Stimulated activated CD4-positive, alpha-beta T cell treated with anti-CD3 and anti-CD28 coated beads, Interleukin-1b, Interleukin-23, amount 100 ng/mL, for 48 hours (primary cell): ENCODE measurements at regions not wholly inside any gene's neighbourhood (a gene's known extent, or its start where the extent isn't known, plus 50 kb on each side); places are given as distances from the start of the nearest gene placed in this dataset.

Experiments
- DNase-seq: peaks from one replicate; pipeline ENCODE4 v3.0.0-alpha.2; 2020

DNA sequence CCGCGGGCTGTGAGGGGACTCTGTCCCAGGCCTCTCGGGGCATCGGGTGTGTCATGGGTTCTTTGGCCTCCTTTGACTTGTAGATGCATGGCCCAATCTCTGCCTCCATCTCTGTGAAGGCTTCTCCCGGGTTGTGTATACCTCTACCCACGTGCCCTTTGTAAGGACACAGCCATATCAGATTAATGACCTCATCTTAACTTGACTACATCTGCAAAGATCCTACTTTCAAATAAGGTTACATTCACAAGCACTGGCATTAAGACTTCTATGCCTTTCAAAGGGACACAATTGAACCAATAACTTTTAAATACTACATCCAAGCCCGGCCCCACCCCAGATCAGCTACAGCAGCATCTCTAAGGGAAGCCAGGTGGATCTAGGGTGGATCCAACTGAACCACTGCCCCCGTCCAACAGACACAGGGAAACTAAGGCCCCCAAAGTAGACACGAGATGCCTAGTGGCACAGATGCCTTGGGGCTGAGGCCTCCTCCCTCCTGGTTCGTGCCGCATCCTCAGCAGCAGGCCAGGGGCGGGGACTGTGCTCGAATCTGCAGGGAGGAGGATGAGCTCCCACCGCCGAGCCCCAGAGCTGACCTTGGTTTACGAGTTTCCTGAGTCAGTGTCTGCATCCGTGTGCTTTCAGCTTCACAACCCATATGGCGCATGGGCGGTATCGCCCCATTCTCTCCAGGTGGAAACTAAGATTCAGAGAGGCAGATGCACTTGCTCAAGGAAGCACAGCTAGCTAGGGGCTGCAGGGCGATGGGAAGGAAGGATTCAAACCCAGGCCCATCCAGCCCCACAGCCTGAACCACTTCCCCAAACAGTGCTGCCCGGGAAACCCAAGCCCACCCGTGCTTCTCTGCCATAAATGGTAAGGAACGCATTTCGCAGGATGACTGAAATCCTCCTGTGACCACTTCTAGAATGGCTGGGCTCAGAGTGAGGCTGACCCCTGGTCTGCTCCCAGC, 353.3 kb downstream of the C16orf95 start:
- DNase-seq = no peak

DNA sequence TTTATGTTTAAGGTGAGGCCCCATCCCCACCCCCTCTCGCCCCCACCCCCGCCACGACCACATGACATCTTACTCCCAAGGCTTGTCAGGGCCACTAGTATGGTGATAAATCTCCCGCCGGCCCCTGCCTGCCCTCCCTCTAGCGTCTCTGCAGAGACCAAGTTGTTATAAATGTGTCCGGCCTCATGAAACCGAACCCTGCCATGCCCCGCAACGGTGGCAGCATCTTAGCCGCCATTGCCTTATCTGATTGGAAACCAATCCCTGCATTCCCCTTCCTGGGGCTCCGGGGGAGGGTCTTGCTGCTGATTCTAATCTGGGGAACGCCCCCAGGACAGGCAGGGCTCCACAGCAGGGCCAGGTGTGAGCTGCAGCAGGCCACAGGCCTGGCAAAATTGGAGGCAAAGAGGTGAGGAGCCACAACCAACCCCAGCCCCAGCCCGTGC, 352.4 kb downstream of the C16orf95 start:
- no peak for DNase-seq

DNA sequence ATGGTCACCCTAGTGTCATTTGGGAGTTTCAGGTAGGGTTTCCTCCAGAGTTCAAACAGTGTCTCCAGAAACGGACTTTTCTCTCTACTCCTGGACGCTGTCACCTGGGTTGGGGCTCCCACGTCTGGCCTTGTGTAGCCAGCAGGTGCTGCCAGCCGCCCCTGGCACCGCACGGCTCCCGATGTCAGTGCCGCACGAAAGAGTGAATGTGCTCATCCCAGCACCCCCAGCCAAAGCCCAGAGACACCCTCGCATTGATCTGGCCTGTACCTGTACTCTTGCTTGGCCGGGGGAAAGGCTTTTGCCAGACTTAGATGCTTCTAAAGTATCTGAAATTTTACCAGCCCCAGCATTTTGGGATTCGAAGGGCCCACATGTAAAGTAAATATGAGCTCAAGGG, 351.9 kb downstream of the C16orf95 start:
- DNase-seq = no peak

DNA sequence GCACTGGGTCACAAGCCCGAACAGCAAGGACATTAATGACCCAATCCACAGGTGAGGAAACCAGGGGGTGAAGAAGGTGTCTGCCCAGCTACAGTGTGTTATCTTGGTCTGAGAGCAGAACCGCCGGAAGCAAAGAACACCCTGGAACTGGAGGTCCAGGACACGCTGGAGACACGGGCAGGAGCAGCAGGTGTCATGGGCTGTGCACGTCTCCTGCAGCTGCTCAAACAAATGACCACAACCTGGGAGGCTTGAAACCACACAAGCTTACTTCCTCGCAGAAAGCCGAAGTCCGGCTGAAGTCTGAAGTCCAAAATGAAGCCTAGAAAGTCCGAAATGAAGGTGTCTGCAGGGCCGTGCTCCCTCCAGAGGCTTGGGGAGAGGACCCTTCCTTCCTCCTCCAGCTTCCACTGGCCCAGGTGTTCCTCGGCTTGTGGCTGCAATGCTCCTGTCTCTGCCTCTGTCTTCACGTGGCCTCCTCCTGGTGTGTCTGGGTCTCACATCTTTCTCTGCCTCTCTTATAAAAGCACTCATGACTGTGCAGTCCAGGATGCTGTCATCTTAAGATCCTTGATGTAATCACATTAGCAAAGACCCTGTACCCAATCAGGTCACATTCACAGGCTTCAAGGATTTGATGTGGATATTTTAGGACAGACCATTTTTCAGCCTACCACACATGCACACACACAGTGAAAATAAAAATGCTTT, 351.2 kb downstream of the C16orf95 start:
- no peak for DNase-seq

DNA sequence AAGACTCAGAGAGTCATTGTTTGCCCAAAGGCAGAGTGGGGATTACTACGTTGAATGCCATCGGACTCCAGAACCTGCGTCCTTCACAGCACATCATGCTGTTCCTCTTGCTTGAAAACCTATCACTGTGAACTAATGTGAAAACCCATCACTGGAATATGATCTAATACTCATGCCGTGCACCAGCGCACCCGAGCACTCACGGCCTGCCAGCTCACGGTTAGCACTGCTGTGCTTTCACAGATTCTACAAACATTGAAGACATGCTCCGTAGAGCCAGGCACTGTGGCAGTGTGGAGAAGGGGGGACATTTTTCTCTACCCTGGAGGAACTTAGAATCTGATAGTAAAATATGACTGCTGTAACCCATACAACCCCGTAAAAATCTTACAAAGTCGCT, 350.4 kb downstream of the C16orf95 start:
- no peak for DNase-seq

DNA sequence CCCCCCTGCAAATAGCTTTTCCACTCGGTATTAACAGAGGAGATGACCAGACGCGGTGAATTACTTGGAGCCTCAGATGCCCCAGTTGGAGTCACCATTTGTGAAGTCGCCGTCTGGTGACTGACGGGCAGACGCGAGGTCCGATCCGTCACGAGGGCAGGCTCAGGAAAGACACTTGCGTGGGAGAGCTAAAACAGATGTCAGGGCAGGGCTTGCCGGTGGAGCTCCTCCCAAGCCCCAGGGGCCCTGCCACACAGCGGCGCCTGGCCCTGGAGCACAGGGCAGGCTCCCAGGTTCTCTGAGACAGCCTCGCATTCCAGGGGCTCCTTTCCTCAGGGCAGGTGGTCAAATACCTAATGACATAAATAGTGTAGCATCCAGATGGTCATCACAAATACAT, 348.3 kb downstream of the C16orf95 start:
- DNase-seq = no peak

DNA sequence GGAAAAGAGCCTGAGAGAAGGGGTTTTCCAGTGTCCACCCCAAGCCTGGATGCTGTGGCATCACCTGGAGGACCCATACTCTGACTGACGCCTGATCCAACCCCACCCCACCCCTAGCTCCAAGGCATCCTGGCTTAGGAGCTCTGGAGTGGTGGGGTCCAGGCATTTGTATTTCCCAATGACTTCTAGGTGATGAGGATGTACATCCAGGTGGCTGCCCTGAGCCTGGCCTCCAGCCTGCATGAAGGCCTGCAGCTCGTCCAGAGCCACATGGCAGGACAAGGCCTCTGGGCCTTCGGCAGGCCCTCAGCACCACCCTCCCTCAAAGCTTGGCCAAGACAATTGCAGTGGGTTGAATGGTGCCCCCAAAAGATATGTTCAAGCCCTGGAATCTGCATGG, 347.5 kb downstream of the C16orf95 start:
- DNase-seq = no peak

DNA sequence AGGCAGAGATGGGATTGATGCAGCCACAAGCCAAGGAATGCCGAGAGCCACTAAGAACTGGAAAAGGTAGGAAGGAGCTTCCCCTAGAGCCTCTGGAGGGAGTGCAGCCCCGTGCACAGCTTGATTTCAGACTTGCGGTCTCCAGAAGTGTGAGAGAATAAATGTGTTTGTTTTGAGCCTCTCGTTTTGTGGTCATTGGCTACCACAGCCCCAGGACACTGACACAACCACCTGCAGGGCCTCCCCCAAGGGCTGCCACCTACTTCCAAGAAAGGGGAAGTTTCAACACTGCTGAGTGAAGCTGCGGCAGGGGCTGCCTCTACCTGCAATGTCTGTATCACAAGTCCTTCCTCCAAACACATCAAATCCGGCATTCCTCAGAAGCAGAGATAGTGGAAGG, 346.9 kb downstream of the C16orf95 start:
- no peak for DNase-seq

DNA sequence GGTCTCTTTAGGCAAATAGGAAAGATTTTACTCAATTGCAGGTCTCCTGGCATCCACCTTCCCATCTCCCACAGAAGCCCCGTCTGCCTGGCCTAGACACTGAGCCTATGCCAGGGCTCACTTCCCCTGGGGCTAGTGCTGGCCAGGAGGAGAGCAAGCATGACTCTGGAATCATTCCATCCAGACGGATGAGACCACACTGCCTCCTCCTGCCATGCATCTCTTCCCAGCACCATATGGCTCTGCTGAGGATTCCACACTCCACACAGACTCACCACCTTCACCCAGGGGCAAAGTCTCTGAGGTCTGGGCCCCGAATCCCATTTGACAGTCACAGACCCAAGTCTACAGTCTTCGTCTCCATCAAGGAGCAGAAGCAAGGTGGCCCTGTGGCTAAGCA, 346.5 kb downstream of the C16orf95 start:
- DNase-seq = no peak

DNA sequence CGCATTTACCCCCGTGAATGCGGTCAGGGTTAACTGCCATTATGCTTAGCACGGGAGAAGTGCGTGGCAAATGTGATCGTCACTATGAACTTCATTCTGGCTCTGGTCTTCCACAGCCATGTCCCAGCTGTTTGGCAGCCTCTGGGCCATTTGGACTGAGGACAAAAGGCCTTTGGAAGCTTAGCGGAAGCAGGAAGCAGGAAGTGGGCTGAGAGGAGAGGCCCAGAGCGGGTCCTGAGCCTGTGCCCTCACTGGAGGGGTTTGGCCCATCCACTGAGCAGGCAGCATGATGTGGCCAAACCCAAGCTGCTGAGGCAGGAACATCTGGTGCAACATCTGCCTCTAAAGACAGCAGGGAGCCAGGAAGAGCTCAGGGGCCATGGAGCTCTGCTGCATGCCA, 345.9 kb downstream of the C16orf95 start:
- no peak for DNase-seq

DNA sequence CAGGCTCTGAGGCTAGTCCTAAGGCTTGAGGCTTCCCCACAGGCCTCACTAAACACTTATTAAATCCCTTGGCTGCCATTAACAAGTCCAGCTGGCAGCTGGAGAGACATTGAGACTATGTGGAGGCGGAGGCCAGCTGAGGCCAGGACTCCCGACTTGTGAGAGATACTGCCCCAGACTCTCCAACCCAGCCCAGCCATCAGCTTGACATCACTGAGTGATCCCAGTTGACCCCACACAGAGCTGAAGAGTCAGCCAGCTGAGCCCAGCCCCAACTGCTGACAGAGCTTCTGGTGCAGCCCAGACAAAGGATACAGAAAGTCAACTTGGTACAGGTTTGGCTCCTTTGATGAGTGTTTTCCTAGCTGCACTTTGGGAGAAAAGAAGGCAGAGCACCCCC, 343.1 kb downstream of the C16orf95 start:
- no peak for DNase-seq

DNA sequence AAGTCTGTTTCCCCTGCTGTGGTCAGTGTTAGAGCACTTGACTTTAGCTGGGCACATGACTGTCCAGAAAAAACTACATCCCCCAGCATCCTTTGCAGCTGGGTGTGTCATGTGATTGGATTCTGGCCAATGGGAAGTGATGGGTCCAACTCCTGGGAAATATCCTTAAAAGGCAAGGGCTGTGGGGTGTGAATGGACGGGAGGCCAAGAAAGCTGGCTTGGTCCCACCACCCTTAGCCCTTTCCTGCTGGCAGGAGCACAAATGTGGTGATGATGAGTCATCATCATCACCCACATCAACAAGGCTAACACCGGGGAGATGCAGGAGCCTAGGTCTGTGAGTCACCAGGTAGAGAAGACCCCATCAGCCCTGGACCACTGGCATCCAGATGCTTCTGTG, 341.7 kb downstream of the C16orf95 start:
- no peak for DNase-seq

DNA sequence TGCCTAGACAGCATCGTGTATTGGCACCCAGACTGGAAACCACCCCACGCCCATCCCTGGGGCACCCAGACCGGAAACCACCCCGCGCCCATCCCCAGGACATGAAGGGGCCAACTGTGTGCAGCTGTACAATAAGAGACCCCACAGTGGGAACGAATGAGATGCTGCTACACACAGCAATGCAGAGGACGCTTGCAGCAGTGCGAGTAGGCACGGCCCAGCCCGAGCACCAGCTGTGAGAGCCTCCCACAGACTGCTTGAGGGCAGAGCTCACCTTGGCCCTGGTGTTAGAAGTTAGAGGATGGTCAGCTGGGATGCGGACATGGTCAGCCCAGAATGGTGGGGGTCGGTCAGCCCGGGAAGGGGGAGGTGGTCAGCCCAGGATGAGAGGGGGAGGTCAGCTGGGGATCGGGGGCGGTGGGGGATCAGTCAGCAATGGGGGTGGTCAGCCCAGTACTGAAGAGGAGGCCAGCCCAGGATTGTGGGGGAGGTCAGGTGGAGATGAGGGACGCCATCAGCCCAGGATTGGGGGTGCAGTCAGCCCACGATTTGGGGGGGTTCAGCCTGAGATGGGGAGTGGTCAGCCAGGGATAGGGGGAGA, 340.0 kb downstream of the C16orf95 start:
- DNase-seq = no peak

DNA sequence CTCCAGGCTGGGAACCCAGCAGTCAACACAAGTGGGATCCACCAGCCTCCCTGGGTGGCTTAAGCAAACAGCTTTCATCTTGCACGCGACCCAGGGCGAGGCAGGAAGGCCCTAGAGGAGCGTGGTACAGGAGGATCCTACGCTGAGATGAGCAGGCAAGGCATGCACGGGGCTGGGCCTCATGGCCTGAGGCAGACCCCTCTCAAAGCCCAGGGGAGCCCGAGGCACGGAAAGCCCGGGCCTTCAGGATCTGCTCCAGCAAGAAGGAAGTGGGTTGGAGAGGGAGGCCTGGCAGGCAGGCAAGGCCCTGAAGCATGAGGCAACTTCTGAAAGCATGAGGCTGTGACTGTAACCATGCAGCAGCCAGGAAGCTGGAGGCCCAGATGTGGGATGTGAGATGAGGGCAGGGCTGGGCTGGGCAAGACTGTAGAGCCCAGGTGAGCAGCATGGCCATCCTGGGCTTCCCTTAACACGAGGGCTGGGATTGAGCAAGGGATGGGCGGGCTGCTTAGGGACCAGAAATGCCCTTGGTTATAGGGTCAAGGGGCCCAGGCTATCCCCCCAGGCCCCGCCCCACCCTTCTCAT, 338.7 kb downstream of the C16orf95 start:
- no peak for DNase-seq

DNA sequence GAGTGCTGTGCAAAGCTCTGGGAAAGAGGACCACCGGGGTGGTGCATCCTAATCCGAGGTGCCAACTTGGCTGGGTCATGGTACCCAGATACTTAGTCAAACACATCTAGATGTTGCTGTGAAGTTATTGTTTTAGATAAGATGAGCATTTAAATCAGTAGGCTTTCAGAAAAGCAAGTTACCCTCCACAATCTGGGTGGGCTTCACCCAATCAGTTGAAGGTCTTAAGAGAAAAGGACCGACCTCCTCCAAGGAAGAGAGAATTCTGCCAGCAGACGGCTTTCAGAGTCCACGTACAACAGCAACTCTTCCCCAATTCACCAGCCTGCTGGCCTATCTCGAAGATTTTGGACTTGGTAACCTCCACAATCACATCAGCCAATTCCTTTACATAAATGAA, 338.1 kb downstream of the C16orf95 start:
- no peak for DNase-seq

DNA sequence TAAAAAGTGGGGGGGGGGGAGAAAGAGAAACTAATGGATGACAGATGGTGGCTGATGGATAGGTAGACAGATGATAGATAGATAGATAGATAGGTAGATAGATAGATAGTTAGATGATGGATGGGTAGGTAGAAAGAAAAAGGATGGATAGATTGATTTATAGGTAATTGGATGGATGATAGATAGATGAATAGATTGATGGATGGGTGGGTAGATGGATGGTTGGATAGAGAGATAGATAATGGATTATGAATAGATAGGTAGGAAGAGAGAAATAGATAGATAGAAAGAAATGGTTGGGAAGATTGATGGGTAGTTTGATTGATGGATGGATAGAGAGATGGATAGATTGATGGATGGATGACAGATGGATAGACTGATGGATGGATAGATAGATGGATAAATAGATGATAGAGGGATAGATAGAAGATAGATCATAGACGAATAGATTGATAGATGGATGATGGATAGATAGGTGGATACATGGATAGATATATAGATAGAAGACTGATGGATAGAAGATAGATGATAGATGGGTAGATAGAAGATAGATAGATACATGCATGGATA, 337.1 kb downstream of the C16orf95 start:
- DNase-seq = no peak

DNA sequence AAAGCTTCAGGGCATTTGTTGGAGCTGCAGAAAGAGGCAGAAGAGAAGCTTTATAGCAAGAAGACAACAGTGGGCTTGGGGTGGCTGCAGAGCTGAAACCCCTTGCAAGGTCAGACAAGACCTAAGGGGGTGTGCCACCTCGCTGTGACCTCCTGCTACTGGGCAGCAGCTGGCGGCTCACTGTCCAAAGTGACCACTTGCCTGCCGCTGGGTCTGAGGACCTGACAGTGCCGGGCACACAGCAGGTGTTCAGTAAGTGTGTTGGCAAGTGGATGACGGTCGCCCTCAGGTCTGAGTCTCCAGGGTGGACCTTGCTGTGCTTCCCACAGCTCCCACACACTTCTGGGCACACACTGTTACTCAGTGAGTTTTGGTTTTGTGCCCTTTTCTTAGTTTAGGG, 336.5 kb downstream of the C16orf95 start:
- DNase-seq = no peak

DNA sequence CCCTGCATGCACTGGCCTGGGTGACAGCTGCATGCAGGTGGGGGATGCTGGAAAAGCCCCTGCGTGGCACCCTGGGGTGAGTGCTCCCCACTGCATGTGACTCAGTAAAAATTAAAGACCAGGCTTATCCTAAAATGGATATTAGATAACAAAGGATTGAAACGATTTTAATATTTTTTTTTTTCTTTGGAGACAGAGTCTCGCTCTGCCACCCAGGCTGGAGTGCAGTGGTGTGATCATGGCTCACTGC, 334.9 kb downstream of the C16orf95 start:
- DNase-seq = no peak

DNA sequence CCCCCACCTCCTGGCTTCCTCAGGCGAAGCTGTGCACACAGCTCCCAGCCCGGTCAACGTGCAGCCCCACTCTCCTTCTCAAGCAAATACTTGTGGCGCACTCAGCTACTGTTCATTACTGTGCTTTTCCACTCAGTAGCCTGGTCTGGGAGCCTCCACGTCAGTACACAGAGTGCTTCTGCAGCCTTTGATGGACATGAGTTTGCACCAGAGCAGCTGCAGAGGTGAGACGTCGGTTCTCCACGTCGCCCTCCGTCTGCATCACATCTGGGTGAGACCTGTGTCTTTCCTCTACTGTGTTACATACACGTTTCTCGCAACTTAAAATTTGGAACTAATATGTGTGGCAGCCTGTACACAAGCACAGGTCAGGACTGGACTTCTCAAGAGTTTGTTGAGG, 334.3 kb downstream of the C16orf95 start:
- DNase-seq = no peak

DNA sequence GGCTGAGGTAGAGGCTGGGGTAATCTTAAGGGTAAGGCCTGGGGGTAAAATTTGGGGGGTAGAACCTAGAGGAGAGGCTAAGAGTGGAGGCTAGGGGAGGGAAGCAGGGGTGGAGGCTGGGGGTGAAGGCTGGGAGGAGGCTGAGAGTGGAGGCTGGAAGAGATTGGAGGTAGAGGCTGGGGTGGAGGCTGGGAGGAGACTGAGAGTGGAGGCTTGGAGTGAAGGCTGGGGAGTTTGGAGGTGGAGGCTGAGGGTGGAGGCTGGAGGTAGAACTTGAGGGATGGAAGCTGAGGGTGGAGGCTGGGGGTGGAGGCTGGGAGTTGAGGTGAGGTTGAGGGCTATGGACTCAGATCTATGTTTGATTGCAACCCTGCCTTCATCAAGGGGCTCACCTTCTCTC, 333.6 kb downstream of the C16orf95 start:
- DNase-seq = no peak

DNA sequence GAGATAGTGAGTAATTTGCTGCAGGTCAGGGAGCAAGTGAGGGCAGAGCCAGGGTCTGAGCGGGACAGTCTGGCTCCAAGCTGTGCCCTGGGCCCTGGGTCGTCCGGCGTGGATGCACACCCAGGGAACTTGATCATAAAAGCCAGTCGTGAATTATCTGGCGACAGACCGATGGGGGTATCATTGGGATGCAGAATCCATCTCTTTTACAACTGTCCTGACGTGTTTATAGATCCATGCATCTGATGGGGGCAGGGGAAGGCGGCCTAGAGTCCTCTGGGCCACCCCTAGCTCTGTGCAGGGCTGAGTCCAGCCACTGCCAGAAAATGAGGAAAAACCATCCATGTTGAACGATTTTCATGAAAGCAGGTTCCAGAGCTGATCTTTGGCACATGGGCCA, 332.8 kb downstream of the C16orf95 start:
- no peak for DNase-seq

DNA sequence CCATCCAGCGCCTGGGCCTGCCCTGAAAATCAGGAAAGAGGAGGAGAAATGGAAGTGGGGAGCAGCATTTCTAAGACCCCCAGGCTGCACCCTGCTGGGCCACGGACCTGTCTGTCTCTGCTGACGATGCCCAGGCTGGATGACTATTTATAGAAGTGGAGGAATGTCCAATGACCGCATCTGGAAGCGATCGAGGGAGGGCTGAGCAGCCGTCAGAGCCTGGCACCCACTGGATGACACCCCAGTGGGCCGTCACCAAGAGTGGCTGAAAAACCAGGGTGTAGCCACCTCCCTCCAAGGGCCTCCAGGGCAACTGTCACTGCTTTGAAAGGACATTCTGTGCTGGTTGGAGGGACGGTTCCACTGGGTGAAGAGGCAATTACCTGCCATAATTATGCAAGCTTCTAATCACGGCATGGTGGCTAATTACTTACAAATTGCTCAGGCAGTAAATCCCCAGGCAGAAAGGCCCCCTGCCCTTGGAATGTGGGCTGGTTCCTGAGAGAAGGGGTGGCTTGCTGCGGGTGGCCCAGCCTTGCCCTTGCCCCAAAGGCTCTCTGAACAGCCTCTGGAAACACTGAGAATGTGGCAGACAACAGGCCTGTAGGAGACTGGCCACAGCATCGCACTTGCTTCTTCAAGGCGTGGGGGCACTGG, 332.1 kb downstream of the C16orf95 start:
- no peak for DNase-seq

DNA sequence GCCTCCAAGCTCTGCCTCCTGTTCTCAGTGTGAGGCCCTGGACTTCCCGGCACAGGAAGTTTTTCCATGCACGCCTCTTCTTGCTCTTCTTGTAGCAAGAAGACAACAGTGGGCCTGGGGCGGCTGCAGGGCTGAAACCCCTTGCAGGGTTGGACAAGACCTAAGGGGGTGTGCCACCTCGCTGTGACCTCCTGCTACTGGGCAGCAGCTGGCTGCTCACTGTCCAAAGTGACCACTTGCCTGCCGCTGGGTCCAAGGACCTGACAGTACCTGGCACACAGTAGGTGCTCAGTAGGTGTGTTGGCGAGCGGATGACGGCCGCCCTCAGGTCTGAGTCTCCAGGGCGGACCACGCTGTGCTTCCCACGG, 331.6 kb downstream of the C16orf95 start:
- DNase-seq = no peak
